ENCODE measurements at regions not wholly inside any gene's neighbourhood (a gene's known extent, or its start where the extent isn't known, plus 50 kb on each side); places are given as distances from the start of the nearest gene placed in this dataset.
"Not testable (repeated sequence)": the region's sequence is repeated elsewhere in the genome, so short reads cannot be mapped to it uniquely, and the experiment has no call there.

DNA sequence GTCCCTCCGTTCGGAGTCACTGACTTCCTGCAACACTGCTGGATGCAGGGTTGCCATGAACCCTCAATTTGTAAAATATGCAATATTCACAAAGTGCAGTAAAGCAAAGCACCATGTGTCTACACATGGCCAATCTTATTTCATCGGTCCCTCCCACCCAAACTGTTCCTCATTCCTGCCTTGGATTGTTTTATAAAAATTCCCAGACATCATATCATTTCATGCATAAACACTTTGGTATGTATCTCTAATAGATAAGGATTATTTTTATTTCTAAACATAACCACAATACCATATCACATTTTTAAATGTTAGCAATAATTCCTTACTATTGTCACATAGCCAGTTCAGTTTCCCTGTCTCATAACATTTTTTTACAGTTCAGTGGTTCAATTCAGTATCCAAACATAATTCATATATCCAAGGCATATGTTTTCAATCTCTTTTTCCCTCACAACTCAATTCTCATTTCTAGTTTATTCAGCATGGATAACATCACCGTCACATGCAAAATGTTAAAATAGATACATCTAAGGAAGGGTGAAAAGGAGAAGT, 82.0 kb upstream of the PCAT7 start:
- Histone ChIP-seq H3K4me1 (ENCODE audit: control insufficient read depth, insufficient read depth, low read length) (no peaks in the 10 kb centered on the region), H3K9me3 (ENCODE audit: control insufficient read depth, insufficient read depth, low read depth, low read length) (peaks cover 40% of the 10 kb centered on the region), H3K4me3 (ENCODE audit: low read depth, low read length) (no peak overlapping the region), H3K36me3 (ENCODE audit: control insufficient read depth, insufficient read depth, low read length) (no peaks in the 10 kb centered on the region), H3K9ac (ENCODE audit: low read length) (no peak overlapping the region), H3K27ac (ENCODE audit: low read depth, low read length) (no peak overlapping the region), H3K27me3 (ENCODE audit: control insufficient read depth, insufficient read depth, low read length) (no peaks in the 10 kb centered on the region)

DNA sequence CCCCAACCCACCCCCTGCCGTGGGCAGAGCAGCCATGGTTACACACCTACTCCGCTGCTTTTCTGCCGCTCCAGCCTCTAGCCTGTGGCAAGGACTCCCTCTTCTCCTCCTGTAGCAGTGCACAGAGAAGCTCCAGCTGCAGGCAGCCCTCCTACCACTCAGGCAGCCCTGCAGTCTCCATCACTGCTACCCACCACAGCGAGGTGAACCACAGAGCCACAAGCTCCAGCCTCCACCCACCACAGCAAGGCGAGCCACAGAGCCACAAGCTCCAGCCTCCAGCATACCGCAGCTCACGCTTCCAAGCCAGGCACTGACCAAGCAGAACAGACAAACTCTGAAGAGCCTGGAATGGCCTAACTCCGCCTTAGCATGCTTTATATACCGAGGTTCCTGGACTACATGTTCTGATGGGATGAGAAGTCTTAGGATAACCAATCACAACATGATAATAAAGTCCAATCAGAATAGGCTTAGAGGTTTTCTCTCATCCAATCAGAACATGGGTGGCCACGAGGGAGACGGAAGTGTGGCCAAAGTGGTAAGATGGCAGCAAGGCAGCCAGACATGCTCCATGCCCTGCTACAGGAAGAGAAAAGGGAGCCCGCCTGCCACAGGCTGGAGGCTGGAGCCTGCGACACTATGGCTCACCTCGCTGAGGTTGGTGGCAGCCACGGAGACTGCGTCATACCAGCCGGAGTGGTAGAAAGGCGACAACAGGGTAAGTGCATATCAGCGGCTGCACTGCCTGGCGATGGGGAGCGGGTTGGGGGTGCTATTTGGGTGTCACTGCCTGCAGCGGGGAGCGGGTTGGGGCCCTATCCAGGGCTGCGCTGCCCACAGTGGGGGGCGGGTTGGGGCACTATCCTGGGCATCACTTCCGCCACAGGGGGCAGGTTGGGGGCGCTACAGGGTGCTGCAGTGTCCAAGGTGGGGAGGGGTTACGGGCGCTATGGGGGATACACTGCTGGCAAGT, 75.8 kb upstream of the PCAT7 start:
- Histone ChIP-seq H3K9me3 (ENCODE audit: control insufficient read depth, insufficient read depth, low read depth, low read length) (peaks cover 21% of the 10 kb centered on the region), H3K36me3 (ENCODE audit: control insufficient read depth, insufficient read depth, low read length) (no peaks in the 10 kb centered on the region), H3K4me3 (ENCODE audit: low read depth, low read length) (no peak overlapping the region), H3K27me3 (ENCODE audit: control insufficient read depth, insufficient read depth, low read length) (no peaks in the 10 kb centered on the region), H3K4me1 (ENCODE audit: control insufficient read depth, insufficient read depth, low read length) (no peaks in the 10 kb centered on the region), H3K9ac (ENCODE audit: low read length) (no peak overlapping the region), H3K27ac (ENCODE audit: low read depth, low read length) (no peak overlapping the region)

- H3K9me3 ChIP-seq (ENCODE audit: control insufficient read depth, insufficient read depth, low read depth, low read length), result peaks cover 15% of the 10 kb centered on the region
- H3K9ac ChIP-seq (ENCODE audit: low read length), result no peak overlapping the region
- no peaks in the 10 kb centered on the region for H3K4me1 ChIP-seq (ENCODE audit: control insufficient read depth, insufficient read depth, low read length)
- no peaks in the 10 kb centered on the region for H3K27me3 ChIP-seq (ENCODE audit: control insufficient read depth, insufficient read depth, low read length)
- H3K36me3 ChIP-seq (ENCODE audit: control insufficient read depth, insufficient read depth, low read length), result no peaks in the 10 kb centered on the region
- no peak overlapping the region for H3K4me3 ChIP-seq (ENCODE audit: low read depth, low read length)
- H3K27ac ChIP-seq (ENCODE audit: low read depth, low read length), result no peak overlapping the region
Measured at GRCh38 chr9:94479757-94480156, 75.1 kb upstream of the PCAT7 start.

- no peaks in the 10 kb centered on the region for H3K4me1 ChIP-seq (ENCODE audit: control insufficient read depth, insufficient read depth, low read length)
- H3K27me3 ChIP-seq (ENCODE audit: control insufficient read depth, insufficient read depth, low read length), result no peaks in the 10 kb centered on the region
Measured at GRCh38 chr9:94480205-94480604, 74.7 kb upstream of the PCAT7 start.

GRCh38 chr9:94482110-94482509, 72.8 kb upstream of the PCAT7 start:
- H3K27me3 ChIP-seq (ENCODE audit: control insufficient read depth, insufficient read depth, low read length), result no peaks in the 10 kb centered on the region
- no peak overlapping the region for H3K4me3 ChIP-seq (ENCODE audit: low read depth, low read length)
- no peaks in the 10 kb centered on the region for H3K36me3 ChIP-seq (ENCODE audit: control insufficient read depth, insufficient read depth, low read length)
- H3K27ac ChIP-seq (ENCODE audit: low read depth, low read length), result no peak overlapping the region
- H3K4me1 ChIP-seq (ENCODE audit: control insufficient read depth, insufficient read depth, low read length), result no peaks in the 10 kb centered on the region
- peaks cover 12% of the 10 kb centered on the region for H3K9me3 ChIP-seq (ENCODE audit: control insufficient read depth, insufficient read depth, low read depth, low read length)
- no peak overlapping the region for H3K9ac ChIP-seq (ENCODE audit: low read length)

More at GRCh38 chr9:94480205-94480604, 74.7 kb upstream of the PCAT7 start:
- no peak overlapping the region for H3K27ac ChIP-seq (ENCODE audit: low read depth, low read length)
- no peak overlapping the region for H3K9ac ChIP-seq (ENCODE audit: low read length)
- H3K4me3 ChIP-seq (ENCODE audit: low read depth, low read length), result no peak overlapping the region
- no peaks in the 10 kb centered on the region for H3K36me3 ChIP-seq (ENCODE audit: control insufficient read depth, insufficient read depth, low read length)
- H3K9me3 ChIP-seq (ENCODE audit: control insufficient read depth, insufficient read depth, low read depth, low read length), result peaks cover 13% of the 10 kb centered on the region

DNA sequence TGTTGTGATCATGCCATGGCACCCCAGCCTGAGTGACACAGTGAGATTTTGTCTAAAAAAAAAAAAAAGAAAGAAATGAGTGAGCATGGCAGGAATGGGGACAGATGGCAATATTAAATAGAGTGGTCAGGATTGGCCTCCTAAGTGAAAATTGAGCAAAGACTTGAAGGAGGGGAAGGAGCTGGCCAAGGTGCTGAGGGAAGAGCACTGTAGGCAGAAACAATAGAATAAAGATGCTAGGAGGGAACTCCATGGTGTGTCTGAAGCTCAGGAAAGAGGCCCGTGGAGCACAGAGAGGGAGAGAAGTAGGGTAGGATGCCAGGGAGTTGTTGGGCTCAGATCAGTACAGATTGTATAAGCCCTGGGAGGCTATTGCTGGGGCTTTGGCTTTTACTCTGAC, 64.4 kb upstream of the PCAT7 start:
- H3K36me3 ChIP-seq (ENCODE audit: control insufficient read depth, insufficient read depth, low read length), result no peaks in the 10 kb centered on the region
- no peak overlapping the region for H3K4me3 ChIP-seq (ENCODE audit: low read depth, low read length)
- H3K27ac ChIP-seq (ENCODE audit: low read depth, low read length), result no peak overlapping the region
- no peaks in the 10 kb centered on the region for H3K27me3 ChIP-seq (ENCODE audit: control insufficient read depth, insufficient read depth, low read length)
- H3K9me3 ChIP-seq (ENCODE audit: control insufficient read depth, insufficient read depth, low read depth, low read length), result no peaks in the 10 kb centered on the region
- H3K9ac ChIP-seq (ENCODE audit: low read length), result no peak overlapping the region
- H3K4me1 ChIP-seq (ENCODE audit: control insufficient read depth, insufficient read depth, low read length), result no peaks in the 10 kb centered on the region

DNA sequence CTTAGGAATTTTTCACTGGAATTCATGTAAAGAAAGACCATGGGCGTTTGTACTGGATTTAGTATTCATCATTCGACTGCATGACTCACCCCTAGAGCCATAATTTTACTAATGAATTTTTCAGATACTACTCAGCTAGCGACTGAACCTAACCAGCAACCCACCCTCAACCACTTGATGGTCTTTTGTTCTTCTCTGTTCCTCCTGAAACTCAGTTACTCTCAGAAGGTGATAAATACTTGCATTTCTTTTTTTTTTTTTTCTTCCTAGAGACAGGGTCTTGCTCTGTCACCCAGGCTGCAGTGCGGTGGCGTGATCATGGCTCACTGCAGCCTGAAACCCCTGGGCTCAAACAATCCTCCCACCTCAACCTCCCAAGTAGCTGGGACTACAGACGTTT, 62.8 kb upstream of the PCAT7 start:
- not testable (repeated sequence) for H3K27ac ChIP-seq (ENCODE audit: low read depth, low read length); H3K9me3 ChIP-seq (ENCODE audit: control insufficient read depth, insufficient read depth, low read depth, low read length); H3K4me1 ChIP-seq (ENCODE audit: control insufficient read depth, insufficient read depth, low read length); H3K9ac ChIP-seq (ENCODE audit: low read length); H3K36me3 ChIP-seq (ENCODE audit: control insufficient read depth, insufficient read depth, low read length); H3K4me3 ChIP-seq (ENCODE audit: low read depth, low read length); H3K27me3 ChIP-seq (ENCODE audit: control insufficient read depth, insufficient read depth, low read length)

DNA sequence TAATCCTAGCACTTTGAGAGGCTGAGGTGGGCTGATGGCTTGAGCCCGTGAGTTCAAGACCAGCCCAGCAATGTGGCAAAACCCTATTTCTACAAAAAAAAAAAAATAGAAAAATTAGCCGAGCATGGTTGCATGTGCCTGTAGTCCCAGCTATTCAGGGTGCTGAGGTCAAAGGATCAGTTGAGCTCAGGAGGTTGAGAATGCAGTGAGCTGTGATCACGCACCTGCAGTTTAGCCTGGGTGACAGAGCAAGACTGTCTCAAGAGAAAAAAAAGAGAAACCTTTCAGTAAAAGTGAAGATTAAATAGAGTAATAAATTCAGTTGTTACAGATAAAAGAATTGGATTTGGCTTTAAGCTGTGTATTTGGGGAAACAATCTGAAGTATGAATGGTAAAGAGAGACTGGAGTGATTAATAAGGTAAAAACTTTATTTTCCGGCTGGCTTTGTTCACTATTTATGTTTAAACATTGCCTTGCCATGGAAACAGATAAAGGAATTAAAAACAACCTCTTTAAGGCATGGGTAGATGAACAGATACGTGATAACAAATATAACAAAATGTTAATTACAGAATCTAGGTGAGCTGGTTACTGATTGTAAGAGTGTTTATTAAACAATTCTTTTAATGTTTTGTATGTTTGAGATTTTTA, 56.0 kb upstream of the PCAT7 start:
- Histone ChIP-seq H3K9ac (ENCODE audit: low read length) (no peak overlapping the region), H3K27me3 (ENCODE audit: control insufficient read depth, insufficient read depth, low read length) (no peaks in the 10 kb centered on the region), H3K36me3 (ENCODE audit: control insufficient read depth, insufficient read depth, low read length) (no peaks in the 10 kb centered on the region), H3K9me3 (ENCODE audit: control insufficient read depth, insufficient read depth, low read depth, low read length) (no peaks in the 10 kb centered on the region), H3K4me3 (ENCODE audit: low read depth, low read length) (no peak overlapping the region), H3K27ac (ENCODE audit: low read depth, low read length) (no peak overlapping the region), H3K4me1 (ENCODE audit: control insufficient read depth, insufficient read depth, low read length) (no peaks in the 10 kb centered on the region)

GRCh38 chr9:94504358-94504757, 50.5 kb upstream of the PCAT7 start:
- Histone ChIP-seq H3K27ac (ENCODE audit: low read depth, low read length) (no peak overlapping the region), H3K36me3 (ENCODE audit: control insufficient read depth, insufficient read depth, low read length) (no peaks in the 10 kb centered on the region), H3K4me1 (ENCODE audit: control insufficient read depth, insufficient read depth, low read length) (no peaks in the 10 kb centered on the region), H3K27me3 (ENCODE audit: control insufficient read depth, insufficient read depth, low read length) (no peaks in the 10 kb centered on the region), H3K9ac (ENCODE audit: low read length) (no peak overlapping the region), H3K9me3 (ENCODE audit: control insufficient read depth, insufficient read depth, low read depth, low read length) (no peaks in the 10 kb centered on the region), H3K4me3 (ENCODE audit: low read depth, low read length) (no peak overlapping the region)
